Amniotic epithelial cell (primary cell): ENCODE measurements at regions not wholly inside any gene's neighbourhood (a gene's known extent, or its start where the extent isn't known, plus 50 kb on each side); places are given as distances from the start of the nearest gene placed in this dataset.
"Not testable (repeated sequence)": the region's sequence is repeated elsewhere in the genome, so short reads cannot be mapped to it uniquely, and the experiment has no call there.

Source experiments
- DNase-seq: peaks from one replicate; pipeline ENCODE4 v3.0.0-alpha.2; 2010; ENCODE audit warnings: low read depth

- DNase-seq: no peak
These were observed 225.8 kb upstream of the GIMD1 start for GRCh38 chr4:106594291-106594952.

GRCh38 chr4:106588891-106589290, 220.3 kb upstream of the GIMD1 start:
- DNase-seq: no peak

- DNase-seq: peak; percentile 70
These were observed 219.0 kb upstream of the GIMD1 start for GRCh38 chr4:106587558-106587957.

GRCh38 chr4:106585915-106586349, 217.4 kb upstream of the GIMD1 start:
- peak; percentile 57 for DNase-seq

GRCh38 chr4:106584337-106584989, 215.9 kb upstream of the GIMD1 start:
- peak; percentile 65 for DNase-seq

GRCh38 chr4:106583567-106583966, 215.0 kb upstream of the GIMD1 start:
- DNase-seq: peak; percentile 99

GRCh38 chr4:106583108-106583507, 214.5 kb upstream of the GIMD1 start:
- DNase-seq: no peak

- DNase-seq: no peak
These were observed 213.5 kb upstream of the GIMD1 start for GRCh38 chr4:106582103-106582502.

- DNase-seq: no peak
These were observed 210.7 kb upstream of the GIMD1 start for GRCh38 chr4:106579236-106579635.

GRCh38 chr4:106569146-106570031, 200.8 kb upstream of the GIMD1 start:
- peak; percentile 1 for DNase-seq

- DNase-seq: peak; percentile 46
These were observed 197.1 kb upstream of the GIMD1 start for GRCh38 chr4:106565727-106566126.

GRCh38 chr4:106563637-106564036, 195.1 kb upstream of the GIMD1 start:
- not testable (repeated sequence) for DNase-seq

- no peak for DNase-seq
These were observed 183.1 kb upstream of the GIMD1 start for GRCh38 chr4:106551724-106552123.

- DNase-seq: no peak
These were observed 180.0 kb upstream of the GIMD1 start for GRCh38 chr4:106548446-106549044.

GRCh38 chr4:106546370-106546769, 177.8 kb upstream of the GIMD1 start:
- DNase-seq: no peak

GRCh38 chr4:106542609-106543008, 174.0 kb upstream of the GIMD1 start:
- DNase-seq: not testable (repeated sequence)

GRCh38 chr4:106541253-106541652, 172.7 kb upstream of the GIMD1 start:
- peak; percentile 55 for DNase-seq

- peak; percentile 49 for DNase-seq
These were observed 162.2 kb upstream of the GIMD1 start for GRCh38 chr4:106530821-106531220.

- peak; percentile 4 for DNase-seq
These were observed 161.4 kb upstream of the GIMD1 start for GRCh38 chr4:106530024-106530361.

GRCh38 chr4:106529348-106530023, 160.9 kb upstream of the GIMD1 start:
- peak; percentile 6 for DNase-seq

- no peak for DNase-seq
These were observed 158.7 kb upstream of the GIMD1 start for GRCh38 chr4:106527316-106527715.

GRCh38 chr4:106525425-106525824, 156.8 kb upstream of the GIMD1 start:
- DNase-seq: not testable (repeated sequence)
